HG02840 (cell line): ENCODE measurements at regions not wholly inside any gene's neighbourhood (a gene's known extent, or its start where the extent isn't known, plus 50 kb on each side); places are given as distances from the start of the nearest gene placed in this dataset.
"Not testable (repeated sequence)": the region's sequence is repeated elsewhere in the genome, so short reads cannot be mapped to it uniquely, and the experiment has no call there.

Experiments
- ATAC-seq: cut with Tn5 transposase; IDR thresholded peaks from one replicate; pipeline ENCODE4 v1.9.1; 2021; ENCODE audit warnings: mild to moderate bottlenecking, moderate library complexity, moderate number of reproducible peaks; ENCODE audit not compliant: unreplicated experiment, low FRiP score

- ATAC-seq = no peak
Measured at GRCh38 chr7:145488816-145489215, 627.8 kb upstream of the CNTNAP2 start.

DNA sequence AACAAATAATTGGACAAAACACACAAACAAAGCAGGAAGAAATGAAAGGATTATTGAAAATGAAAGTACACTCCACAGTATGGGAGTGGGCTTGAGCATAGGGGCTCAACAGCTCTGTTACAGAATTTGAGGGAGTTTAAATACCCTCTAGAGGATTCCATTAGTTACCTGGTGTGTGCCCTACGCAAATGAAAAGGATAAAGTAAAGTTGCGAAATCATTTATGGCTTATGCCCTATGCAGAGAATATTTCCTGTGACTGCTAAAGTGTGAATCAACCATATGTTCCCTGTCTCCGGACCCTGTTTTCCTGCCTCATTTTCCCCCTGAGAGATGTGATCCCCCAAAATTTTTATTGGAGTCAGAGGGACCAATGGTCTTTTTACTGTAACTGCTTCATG is 634.6 kb upstream of the CNTNAP2 start:
- ATAC-seq = no peak

GRCh38 chr7:145478541-145478940 is 638.1 kb upstream of the CNTNAP2 start:
- no peak for ATAC-seq

DNA sequence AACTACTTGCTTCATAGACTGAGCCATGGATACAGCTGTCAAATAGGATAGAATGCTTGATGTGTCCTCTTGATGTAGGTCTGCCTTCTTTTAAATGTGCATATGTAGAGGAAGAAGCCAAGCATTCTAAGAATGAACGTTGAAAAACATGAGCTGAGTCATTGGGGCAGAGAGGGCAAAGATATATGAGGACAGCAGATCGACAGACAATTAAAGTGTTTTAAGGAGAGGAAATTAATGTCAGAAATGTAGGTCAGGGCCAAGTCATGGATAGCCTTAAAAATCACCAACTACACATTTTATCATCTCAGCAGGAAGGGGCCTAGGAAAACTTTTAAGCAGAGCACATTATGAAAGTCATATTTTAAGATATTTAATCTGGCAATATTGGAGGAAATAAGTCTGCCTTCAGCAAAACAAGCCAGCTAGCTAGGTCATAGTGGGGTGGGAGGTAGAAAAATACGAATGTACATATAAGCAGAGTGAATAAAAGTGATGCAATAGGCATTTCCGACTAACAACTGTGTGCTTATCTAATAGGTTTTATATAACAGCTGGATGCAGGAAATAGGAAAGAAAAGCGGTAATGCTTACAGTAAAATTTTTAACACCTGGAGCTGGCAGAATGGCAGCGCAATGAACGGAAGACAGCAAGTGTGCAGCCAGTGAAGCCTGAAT is 638.3 kb upstream of the TPK1 start:
- ATAC-seq = no peak

- ATAC-seq = no peak
Measured at GRCh38 chr7:145471883-145472282, 636.0 kb upstream of the TPK1 start.

- ATAC-seq = no peak
Measured at GRCh38 chr7:145464287-145464686, 628.4 kb upstream of the TPK1 start.

GRCh38 chr7:145462463-145462862 is 626.6 kb upstream of the TPK1 start:
- ATAC-seq = no peak

GRCh38 chr7:145434811-145435210 is 599.0 kb upstream of the TPK1 start:
- no peak for ATAC-seq

DNA sequence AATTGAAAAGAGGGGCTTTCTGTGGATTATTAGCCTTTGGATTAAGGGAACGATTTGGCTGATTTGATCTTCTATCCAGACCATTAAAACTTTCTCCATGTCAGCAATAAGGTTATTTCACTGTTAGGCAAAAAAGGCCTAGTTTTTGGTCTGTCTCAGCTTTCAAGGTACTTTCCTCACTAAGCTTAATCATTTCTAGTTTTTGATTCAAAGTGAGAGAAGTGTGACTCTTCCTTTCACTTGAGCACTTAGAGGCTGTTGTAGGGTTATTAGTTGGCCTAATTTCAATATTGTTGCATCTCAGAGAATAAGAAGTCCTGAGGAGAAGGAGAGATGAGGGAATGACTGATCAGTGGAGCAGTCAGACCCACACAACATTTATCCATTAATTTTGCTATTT is 596.0 kb upstream of the TPK1 start:
- no peak for ATAC-seq

DNA sequence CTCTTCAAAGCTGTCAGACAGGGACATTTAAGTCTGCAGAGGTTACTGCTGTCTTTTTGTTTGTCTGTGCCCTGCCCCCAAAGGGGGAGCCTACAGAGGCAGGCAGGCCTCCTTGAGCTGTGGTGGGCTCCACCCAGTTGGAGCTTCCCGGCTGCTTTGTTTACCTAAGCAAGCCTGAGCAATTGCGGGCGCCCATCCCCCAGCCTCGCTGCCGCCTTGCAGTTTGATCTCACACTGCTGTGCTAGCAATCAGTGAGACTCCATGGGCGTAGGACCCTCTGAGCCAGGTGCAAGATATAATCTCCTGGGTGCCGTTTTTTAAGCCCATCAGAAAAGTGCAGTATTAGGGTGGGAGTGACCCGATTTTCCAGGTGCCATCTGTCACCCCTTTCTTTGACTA is 582.6 kb upstream of the TPK1 start:
- ATAC-seq = not testable (repeated sequence)

DNA sequence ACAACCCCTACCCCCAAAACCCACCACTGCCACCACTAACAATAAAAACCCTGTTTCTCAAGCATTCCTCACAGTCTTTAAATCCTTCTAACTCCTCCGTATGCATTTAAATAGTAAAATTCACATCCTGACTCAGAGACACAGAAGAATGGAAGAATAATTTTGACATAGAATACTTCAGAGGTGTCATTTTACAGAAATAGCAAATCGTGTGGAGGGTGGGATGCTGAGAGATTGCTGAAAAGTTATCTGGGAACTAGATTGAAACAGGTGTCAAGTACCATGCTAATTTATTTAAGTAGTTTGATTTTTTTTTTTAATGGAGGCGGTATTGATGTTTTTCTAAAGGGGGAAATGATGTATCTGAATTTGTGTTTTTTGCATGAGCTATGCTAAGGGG is 575.2 kb upstream of the TPK1 start:
- no peak for ATAC-seq

DNA sequence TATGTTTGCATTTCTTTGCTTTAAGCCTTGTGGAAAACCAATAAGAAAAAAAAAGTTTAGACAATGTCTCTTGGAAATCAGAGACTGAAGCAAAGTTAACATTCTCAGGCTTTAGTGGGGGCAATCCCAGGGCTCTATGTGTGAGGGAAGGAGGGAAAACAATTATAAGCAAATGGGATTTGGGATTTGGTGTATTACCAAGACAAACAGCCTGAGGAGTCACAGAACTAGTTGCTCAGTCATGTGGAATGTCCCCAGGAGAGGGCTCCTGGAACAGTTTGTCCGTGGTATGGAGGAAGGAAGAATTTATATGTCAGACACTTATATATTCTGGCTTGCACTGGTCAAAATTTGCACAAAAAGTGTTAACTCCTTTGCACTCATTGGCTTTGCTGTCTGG is 562.9 kb upstream of the TPK1 start:
- no peak for ATAC-seq

GRCh38 chr7:145394126-145394525 is 558.3 kb upstream of the TPK1 start:
- ATAC-seq = no peak

DNA sequence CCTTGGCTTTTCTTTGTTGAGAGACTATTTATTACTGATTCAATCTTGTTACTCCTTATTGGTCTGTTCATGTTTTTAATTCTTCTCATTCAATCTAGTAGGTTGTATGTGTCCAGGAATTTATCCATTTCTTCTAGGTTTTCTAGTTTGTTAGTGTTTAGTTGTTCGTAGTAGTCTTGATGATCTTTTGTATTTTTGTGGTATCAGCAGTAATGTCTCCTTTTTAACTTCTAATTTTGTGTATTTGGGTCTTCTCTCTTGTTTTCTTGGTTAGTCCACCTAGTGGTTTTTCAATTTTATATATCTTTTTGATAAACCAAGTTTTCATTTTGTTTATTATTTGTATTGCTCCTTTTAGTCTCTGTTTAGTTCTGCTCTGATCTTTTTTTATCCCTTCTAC is 546.9 kb upstream of the TPK1 start:
- no peak for ATAC-seq

- ATAC-seq = no peak
Measured at GRCh38 chr7:145378197-145378596, 542.3 kb upstream of the TPK1 start.

GRCh38 chr7:145360511-145361100 is 524.8 kb upstream of the TPK1 start:
- no peak for ATAC-seq

DNA sequence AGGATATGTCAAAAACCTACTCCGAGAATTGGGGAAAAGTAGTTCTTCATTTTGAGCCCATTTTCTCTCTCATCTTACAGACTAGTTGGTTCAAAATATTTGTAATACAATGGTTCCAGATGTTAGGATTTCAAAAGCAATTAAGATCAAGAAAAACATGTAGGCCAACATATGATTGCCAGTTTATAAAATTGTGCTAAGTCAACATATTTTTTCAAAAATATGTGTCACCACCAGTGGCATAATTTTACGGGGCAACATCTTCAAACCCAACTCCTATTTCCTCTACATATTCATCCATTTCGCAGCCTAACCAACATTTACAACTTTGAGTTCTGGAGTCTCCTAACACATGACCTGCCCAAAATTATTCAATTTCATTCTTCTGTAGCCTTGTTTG is 514.5 kb upstream of the TPK1 start:
- no peak for ATAC-seq

DNA sequence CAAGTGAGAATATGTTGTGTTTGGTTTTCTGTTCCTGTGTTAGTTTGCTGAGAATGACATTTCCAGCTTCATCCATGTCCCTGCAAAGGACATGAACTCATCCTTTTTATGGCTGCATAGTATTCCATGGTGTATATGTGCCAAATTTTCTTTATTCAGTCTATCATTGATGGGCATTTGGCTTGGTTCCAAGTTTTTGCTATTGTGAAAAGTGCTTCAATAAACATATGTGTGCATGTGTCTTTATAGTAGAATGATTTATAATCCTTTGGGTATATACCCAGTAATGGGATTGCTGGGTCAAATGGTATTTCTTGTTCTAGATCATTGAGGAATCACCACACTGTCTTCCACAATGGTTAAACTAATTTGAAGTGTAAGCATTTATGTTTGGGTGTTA is 513.6 kb upstream of the TPK1 start:
- not testable (repeated sequence) for ATAC-seq

DNA sequence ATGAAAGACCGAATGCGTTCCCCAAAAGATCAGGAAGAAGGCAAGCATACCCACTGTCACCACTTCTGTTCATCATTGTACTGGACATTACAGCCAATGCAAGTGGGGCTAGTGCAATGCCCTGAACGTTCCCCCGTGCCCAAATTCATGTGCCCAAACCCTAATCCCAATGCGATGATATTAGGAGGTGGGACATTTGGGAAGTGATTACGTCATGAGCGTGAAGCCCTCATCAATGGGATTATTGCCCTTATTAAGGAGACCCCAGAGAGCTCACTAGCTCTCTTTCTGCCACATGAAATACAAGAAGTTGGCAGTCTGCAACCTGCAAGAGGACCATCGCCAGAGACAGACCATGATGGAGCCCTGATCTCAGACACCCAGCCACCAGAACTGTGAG is 511.4 kb upstream of the TPK1 start:
- ATAC-seq = no peak

DNA sequence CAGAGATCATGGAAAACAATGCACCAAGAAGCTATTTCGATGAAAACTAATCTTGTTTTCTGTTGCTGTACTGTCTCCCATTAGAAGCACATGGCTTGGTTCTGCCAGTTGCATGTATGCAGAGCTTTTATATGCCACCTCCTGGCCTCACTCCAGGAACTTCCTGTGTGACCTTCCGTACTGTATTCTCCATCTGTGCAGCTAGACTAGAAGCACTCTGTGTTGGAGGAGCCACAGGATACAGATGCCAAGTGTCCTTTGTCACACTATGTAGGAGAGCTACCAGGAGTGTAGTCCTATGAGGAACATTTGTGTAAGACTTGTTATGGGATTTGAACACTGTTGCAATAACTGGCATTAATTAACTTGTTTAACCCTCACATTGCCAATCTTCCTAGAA is 503.5 kb upstream of the TPK1 start:
- no peak for ATAC-seq

- no peak for ATAC-seq
Measured at GRCh38 chr7:145331522-145331921, 495.7 kb upstream of the TPK1 start.

DNA sequence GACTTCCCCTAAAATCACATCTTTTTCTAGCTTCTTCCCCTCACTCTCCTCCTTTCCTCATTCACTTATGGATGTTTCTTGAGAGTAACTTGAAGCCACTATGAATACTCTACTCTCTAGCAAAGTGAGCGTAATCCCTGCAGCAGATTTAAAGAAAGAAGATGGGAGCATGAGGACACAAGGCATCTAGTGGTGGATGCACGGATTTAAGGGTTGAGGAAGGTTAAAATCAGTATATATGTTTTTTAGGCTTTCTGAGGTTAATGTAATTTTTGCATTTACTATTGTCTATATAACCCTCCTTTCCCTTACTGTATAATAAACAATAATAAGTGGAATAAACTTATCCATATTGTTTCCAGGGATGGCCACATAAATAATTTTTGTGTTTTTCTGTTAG is 495.2 kb upstream of the TPK1 start:
- ATAC-seq = no peak

GRCh38 chr7:145327646-145328045 is 491.8 kb upstream of the TPK1 start:
- no peak for ATAC-seq
